ENCODE measurements at regions not wholly inside any gene's neighbourhood (a gene's known extent, or its start where the extent isn't known, plus 50 kb on each side); places are given as distances from the start of the nearest gene placed in this dataset.

DNA sequence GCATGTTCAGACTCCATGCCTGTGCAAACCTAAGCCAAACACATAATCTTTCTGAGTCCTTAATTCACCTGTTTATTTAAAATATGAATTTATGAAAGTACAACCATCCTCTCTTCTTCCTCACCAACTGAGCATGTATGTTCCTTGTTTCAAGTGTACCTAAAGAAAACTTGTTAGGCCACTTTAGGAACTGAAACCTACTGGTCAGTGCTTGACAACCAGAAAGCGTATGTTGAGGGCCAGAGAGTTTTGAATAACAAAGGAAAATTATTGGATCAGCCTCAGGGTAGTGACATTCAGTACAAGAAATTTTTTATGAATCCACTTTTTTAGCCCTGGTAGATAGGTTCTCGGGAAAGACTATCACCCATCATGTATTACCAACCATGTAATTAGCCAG, 847.6 kb upstream of the CELF4 start:
- no peak for DNase-seq (ENCODE audit: low spot score in 2 of 2)
- no peaks in the 10 kb centered on the region for H3K27me3 ChIP-seq
- no peak overlapping the region for H3K27ac ChIP-seq
- H3K36me3 ChIP-seq = no peaks in the 10 kb centered on the region
- no peak for TF ChIP-seq EP300 (IDR thresholded peaks at IDR 0.05)
- no peak for TF ChIP-seq POLR2A (IDR thresholded peaks at IDR 0.05)
- TF ChIP-seq, protein P1, sequence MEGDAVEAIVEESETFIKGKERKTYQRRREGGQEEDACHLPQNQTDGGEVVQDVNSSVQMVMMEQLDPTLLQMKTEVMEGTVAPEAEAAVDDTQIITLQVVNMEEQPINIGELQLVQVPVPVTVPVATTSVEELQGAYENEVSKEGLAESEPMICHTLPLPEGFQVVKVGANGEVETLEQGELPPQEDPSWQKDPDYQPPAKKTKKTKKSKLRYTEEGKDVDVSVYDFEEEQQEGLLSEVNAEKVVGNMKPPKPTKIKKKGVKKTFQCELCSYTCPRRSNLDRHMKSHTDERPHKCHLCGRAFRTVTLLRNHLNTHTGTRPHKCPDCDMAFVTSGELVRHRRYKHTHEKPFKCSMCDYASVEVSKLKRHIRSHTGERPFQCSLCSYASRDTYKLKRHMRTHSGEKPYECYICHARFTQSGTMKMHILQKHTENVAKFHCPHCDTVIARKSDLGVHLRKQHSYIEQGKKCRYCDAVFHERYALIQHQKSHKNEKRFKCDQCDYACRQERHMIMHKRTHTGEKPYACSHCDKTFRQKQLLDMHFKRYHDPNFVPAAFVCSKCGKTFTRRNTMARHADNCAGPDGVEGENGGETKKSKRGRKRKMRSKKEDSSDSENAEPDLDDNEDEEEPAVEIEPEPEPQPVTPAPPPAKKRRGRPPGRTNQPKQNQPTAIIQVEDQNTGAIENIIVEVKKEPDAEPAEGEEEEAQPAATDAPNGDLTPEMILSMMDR (IDR thresholded peaks at IDR 0.05) = no peak
- no peaks in the 10 kb centered on the region for H3K9me3 ChIP-seq
- 84 to 87% methylated on average over 2 of the region's 2 CpGs for WGBS, 2 donors
- H3K4me3 ChIP-seq = no peak overlapping the region
- H3K4me1 ChIP-seq = no peaks in the 10 kb centered on the region

DNA sequence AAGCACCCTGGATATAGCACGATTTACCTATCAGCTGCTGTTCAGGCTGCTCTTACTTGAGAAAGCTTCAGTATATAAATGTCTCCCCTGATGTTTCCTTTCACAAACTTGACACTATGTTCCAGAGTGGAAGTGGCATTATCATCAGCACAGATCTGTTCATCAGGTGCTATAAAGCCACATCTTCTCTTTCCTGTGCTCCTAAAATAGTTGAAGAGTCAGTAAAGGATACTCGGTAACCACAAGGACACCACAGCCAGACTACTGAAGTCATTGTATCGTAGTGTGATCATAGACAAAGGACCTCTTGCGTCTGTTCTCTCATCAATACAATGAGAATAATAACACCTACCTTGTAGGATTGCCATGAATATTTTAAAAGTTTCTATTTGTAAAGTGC, 841.0 kb upstream of the CELF4 start:
- Histone ChIP-seq H3K36me3 (no peaks in the 10 kb centered on the region), H3K27ac (no peak overlapping the region), H3K9me3 (no peaks in the 10 kb centered on the region), H3K27me3 (no peaks in the 10 kb centered on the region), H3K4me1 (no peaks in the 10 kb centered on the region), H3K4me3 (no peak overlapping the region)
- 72 to 78% methylated on average over 4 of the region's 4 CpGs for WGBS, 2 donors
- TF ChIP-seq, protein P1 (IDR thresholded peaks at IDR 0.05) = no peak
- TF ChIP-seq POLR2A (IDR thresholded peaks at IDR 0.05) = no peak
- TF ChIP-seq EP300 (IDR thresholded peaks at IDR 0.05) = no peak
- no peak for DNase-seq (ENCODE audit: low spot score in 2 of 2)

DNA sequence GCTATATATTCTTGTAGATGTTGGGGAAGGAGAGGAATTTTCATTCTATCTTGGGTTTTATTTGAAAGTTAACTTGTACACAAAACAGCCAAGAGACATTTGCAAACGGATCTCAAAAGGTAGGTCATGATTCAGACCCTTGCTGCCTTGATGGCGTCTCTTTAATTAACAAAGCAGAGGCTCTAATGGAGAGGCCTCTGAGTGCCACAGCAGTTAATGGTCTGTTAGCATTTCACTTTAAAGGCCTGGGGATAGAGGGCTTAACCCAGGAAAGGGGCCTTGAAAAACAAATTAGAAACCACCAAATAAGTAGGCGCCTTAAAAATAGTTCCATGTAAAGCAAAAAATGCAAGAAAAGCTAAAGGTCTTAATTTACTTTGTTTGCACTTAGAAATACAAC, 836.9 kb upstream of the CELF4 start:
- DNase-seq (ENCODE audit: low spot score in 2 of 2) = no peak
- H3K36me3 ChIP-seq = no peaks in the 10 kb centered on the region
- H3K27me3 ChIP-seq = no peaks in the 10 kb centered on the region
- H3K4me3 ChIP-seq = no peak overlapping the region
- H3K9me3 ChIP-seq = no peaks in the 10 kb centered on the region
- H3K27ac ChIP-seq = no peak overlapping the region
- TF ChIP-seq, protein P1 (IDR thresholded peaks at IDR 0.05) = no peak
- no peak for TF ChIP-seq EP300 (IDR thresholded peaks at IDR 0.05)
- WGBS, 2 donors = 42 to 55% methylated on average over 3 of the region's 3 CpGs
- H3K4me1 ChIP-seq = no peaks in the 10 kb centered on the region

DNA sequence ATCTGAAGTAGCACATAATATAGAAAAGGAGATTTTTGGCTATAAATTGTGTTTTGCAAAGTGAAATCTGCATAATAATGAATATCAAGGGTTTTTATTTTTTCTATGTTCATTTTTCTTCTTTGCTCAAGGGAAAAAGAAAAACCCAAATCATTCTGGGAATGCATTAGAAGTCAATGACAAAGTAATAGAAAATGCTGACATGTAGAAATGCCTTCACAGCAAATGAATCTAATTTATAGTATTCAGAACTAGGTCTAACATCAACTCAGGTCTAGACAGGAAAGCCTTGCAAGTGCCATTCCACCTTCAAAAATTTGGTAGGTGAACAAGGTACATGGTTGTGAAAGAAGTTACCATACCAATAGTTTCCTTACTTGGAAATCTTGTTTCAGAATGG, 831.5 kb upstream of the CELF4 start:
- Histone ChIP-seq H3K27ac (no peak overlapping the region), H3K4me1 (no peaks in the 10 kb centered on the region), H3K36me3 (no peaks in the 10 kb centered on the region), H3K9me3 (peaks cover 0 to 5% (median 0%) of the 10 kb centered on the region in 4 donors), H3K4me3 (no peak overlapping the region), H3K27me3 (no peaks in the 10 kb centered on the region)
- no peak for TF ChIP-seq POLR2A (IDR thresholded peaks at IDR 0.05)
- no peak for TF ChIP-seq EP300 (IDR thresholded peaks at IDR 0.05)
- TF ChIP-seq, protein P1 (IDR thresholded peaks at IDR 0.05) = no peak
- no peak for DNase-seq (ENCODE audit: low spot score in 2 of 2)

DNA sequence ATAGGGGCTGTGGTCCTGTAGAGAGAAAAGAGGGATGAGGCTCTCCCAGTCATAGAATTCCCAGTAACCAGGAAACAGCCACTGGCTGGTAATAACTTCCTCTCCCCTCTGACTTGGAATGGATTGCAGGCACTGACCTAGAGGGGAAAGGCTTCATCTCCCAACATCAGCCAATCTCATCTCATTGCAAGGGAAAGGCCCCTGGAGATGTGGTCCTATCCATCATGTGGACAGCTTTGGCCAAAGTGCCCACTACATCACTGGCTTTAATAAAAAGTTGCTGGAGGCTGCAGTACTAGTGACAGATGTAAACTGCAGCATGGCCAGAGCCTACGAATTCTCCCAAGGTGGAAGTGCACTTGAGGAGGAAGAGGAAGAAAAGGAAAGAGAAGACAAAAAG, 820.5 kb upstream of the CELF4 start:
- no peak overlapping the region for H3K4me3 ChIP-seq
- DNase-seq (ENCODE audit: low spot score in 2 of 2) = no peak
- no peaks in the 10 kb centered on the region for H3K27me3 ChIP-seq
- no peaks in the 10 kb centered on the region for H3K36me3 ChIP-seq
- 64 to 79% methylated on average over 1 of the region's 1 CpG for WGBS, 2 donors
- H3K27ac ChIP-seq = no peak overlapping the region
- H3K9me3 ChIP-seq = no peaks in the 10 kb centered on the region
- no peaks in the 10 kb centered on the region for H3K4me1 ChIP-seq
- TF ChIP-seq EP300 (IDR thresholded peaks at IDR 0.05) (no peak), POLR2A (IDR thresholded peaks at IDR 0.05) (no peak)
- TF ChIP-seq, protein P1 (IDR thresholded peaks at IDR 0.05) = no peak
